HCT116 (cell line): ENCODE measurements at regions not wholly inside any gene's neighbourhood (a gene's known extent, or its start where the extent isn't known, plus 50 kb on each side); places are given as distances from the start of the nearest gene placed in this dataset.

Experiments used
- ATAC-seq: fragments of 200-7000 bp; cut with Tn5 transposase; 2 replicates; pipeline ENCODE4 v1.9.1; 2020; ENCODE audit warnings: mild to moderate bottlenecking, moderate library complexity
- BruUV-seq: library from RNA; stranded (reverse); fragments of 400-500 nt; replicated peaks from 2 replicates; lab custom pipeline; 2021; lab: Mats Ljungman, UMichigan
- CTCF ChIA-PET: fragments of 300-600 bp; sonication (Branson Sonifier 250); formaldehyde crosslinking; loops from one replicate; lab custom pipeline; 2021; ENCODE audit warnings: antibody characterized with exemption; lab: Charles Lee
- POLR2A ChIA-PET: fragments of 300-600, 350-600 bp; sonication (Branson Sonifier 250); formaldehyde crosslinking; loops from one replicate; lab custom pipeline; 2021; ENCODE audit warnings: antibody characterized with exemption; lab: Charles Lee
- RAD21 ChIA-PET, 2 experiments: fragments of 300-600 bp; sonication (Branson Sonifier 250); formaldehyde crosslinking; loops; one replicate each; lab custom pipeline; 2023; ENCODE audit warnings: low total read pairs in 2 of 2; ENCODE audit not compliant: uncharacterized antibody in 2 of 2, unreplicated experiment in 2 of 2, low non-redundant PET in 1 of 2; lab: Charles Lee
- DNase-seq: peaks from one replicate; pipeline ENCODE4 v3.0.0-alpha.2; 2010; ENCODE audit warnings: low read depth, low spot score
- H2AFZ ChIP-seq: fragments of 200-600 bp; shearing (Covaris generic), sonication (generic); 2 replicates; pipeline ENCODE4 v1.6.1; 2017; ENCODE audit warnings: low read depth, mixed run types, mixed read lengths, antibody characterized with exemption, low read length; ENCODE audit not compliant: poor library complexity, severe bottlenecking
- H3K27ac ChIP-seq: 2 replicates; pipeline ENCODE4 v1.5.1; 2012; ENCODE audit warnings: low read depth, low read length
- H3K27me3 ChIP-seq: fragments of 200-600 bp; sonication (generic); 2 replicates; pipeline ENCODE4 v1.6.1; 2016; ENCODE audit warnings: mixed run types, low read length, mixed read lengths; ENCODE audit not compliant: insufficient read depth
- H3K36me3 ChIP-seq, 2 experiments: fragments of 200-500 bp in 1 of 2; fragments of 200-600 bp in 1 of 2; sonication (Bioruptor generic) in 1 of 2; sonication (generic) in 1 of 2; 2 replicates each; pipeline versions ENCODE4 v1.5.1 to v1.6.1; 2014 to 2016; ENCODE audit warnings: low read length in 2 of 2, inconsistent platforms in 1 of 2, mixed read lengths in 1 of 2, mixed run types in 1 of 2; ENCODE audit not compliant: insufficient read depth in 2 of 2, control insufficient read depth in 1 of 2
- H3K4me1 ChIP-seq, 2 experiments: fragments of 200-600 bp in 1 of 2; sonication (generic) in 1 of 2; 2 replicates each; pipeline versions ENCODE4 v1.5.1 to v1.6.1; 2012 to 2017; ENCODE audit warnings: low read length in 2 of 2, inconsistent platforms in 1 of 2, mild to moderate bottlenecking in 1 of 2, mixed read lengths in 1 of 2, mixed run types in 1 of 2, moderate library complexity in 1 of 2; ENCODE audit not compliant: insufficient read depth in 2 of 2, control insufficient read depth in 1 of 2
- H3K4me2 ChIP-seq: fragments of 200-600 bp; sonication (generic); 2 replicates; pipeline ENCODE4 v1.6.1; 2017; ENCODE audit warnings: mixed run types, low read length, mixed read lengths
- H3K4me3 ChIP-seq, 2 experiments: fragments of 200-600 bp in 1 of 2; sonication (generic) in 1 of 2; replicated peaks in 1 of 2; 2 replicates each; pipeline ENCODE4 v1.5.1; 2011 to 2016; ENCODE audit warnings: low read length in 2 of 2, control low read depth in 1 of 2, low read depth in 1 of 2, mild to moderate bottlenecking in 1 of 2, mixed read lengths in 1 of 2, mixed run types in 1 of 2
- H3K79me2 ChIP-seq: fragments of 200-600 bp; sonication (generic); 2 replicates; pipeline ENCODE4 v1.6.1; 2017; ENCODE audit warnings: mild to moderate bottlenecking, mixed run types, low read length, moderate library complexity, mixed read lengths; ENCODE audit not compliant: insufficient read depth
- H3K9ac ChIP-seq: fragments of 200-600 bp; sonication (generic); 2 replicates; pipeline ENCODE4 v1.6.1; 2016; ENCODE audit warnings: low read length, mixed read lengths
- H3K9me2 ChIP-seq: fragments of 200-600 bp; sonication (generic), shearing (Covaris generic); 2 replicates; pipeline ENCODE4 v1.6.1; 2017; ENCODE audit warnings: mixed run types, mild to moderate bottlenecking, moderate library complexity; ENCODE audit not compliant: insufficient read depth
- H3K9me3 ChIP-seq, 2 experiments: fragments of 200-500 bp in 1 of 2; fragments of 200-600 bp in 1 of 2; sonication (Bioruptor generic) in 1 of 2; sonication (generic) in 1 of 2; 2 replicates each; pipeline ENCODE4 v1.6.1; 2014 to 2017; ENCODE audit warnings: low read length in 2 of 2, mixed read lengths in 2 of 2, inconsistent platforms in 1 of 2, low read depth in 1 of 2, mild to moderate bottlenecking in 1 of 2, mixed run types in 1 of 2, moderate library complexity in 1 of 2; ENCODE audit not compliant: control insufficient read depth in 1 of 2, insufficient read depth in 1 of 2
- H4K20me1 ChIP-seq: fragments of 200-600 bp; sonication (generic), shearing (Covaris generic); 2 replicates; pipeline ENCODE4 v1.6.1; 2017; ENCODE audit warnings: mixed run types, mild to moderate bottlenecking, moderate library complexity; ENCODE audit not compliant: insufficient read depth
- ATF3 ChIP-seq: IDR thresholded peaks from 2 replicates; pipeline ENCODE4 v1.6.1; 2012
- CBX3 ChIP-seq: IDR thresholded peaks from 2 replicates; pipeline ENCODE4 v1.6.1; 2012; ENCODE audit warnings: low read depth
- CEBPB ChIP-seq: IDR thresholded peaks from 2 replicates; pipeline ENCODE4 v1.6.1; 2012; ENCODE audit warnings: low read depth
- FOSL1 ChIP-seq: IDR thresholded peaks from 2 replicates; pipeline ENCODE4 v1.6.1; 2012; ENCODE audit warnings: low read depth
- JUND ChIP-seq: IDR thresholded peaks from 2 replicates; pipeline ENCODE4 v1.6.1; 2012
- RAD21 ChIP-seq: IDR thresholded peaks from 2 replicates; pipeline ENCODE4 v1.6.1; 2012; ENCODE audit warnings: low read depth, mild to moderate bottlenecking
- REST ChIP-seq: IDR thresholded peaks from 2 replicates; pipeline ENCODE4 v1.6.1; 2012; ENCODE audit warnings: low read depth
- YY1 ChIP-seq: IDR thresholded peaks from 2 replicates; pipeline ENCODE4 v1.6.1; 2011; ENCODE audit warnings: low read length, low read depth, moderate library complexity, mild to moderate bottlenecking; ENCODE audit not compliant: insufficient replicate concordance; ENCODE audit errors: extremely low read depth
- ZNF274 ChIP-seq: fragments of 200-500 bp; sonication (Bioruptor generic); IDR thresholded peaks from 2 replicates; pipeline ENCODE4 v1.6.1; 2014; ENCODE audit warnings: mild to moderate bottlenecking, low read depth, low read length, inconsistent platforms
- intact Hi-C: fragments of 100-400 bp; cut with micrococcal nuclease; formaldehyde crosslinking; loops from 2 replicates; pipeline ENCODE4 v1.10.0; 2022
- TF ChIP-seq, protein P1 (sequence below): IDR thresholded peaks from 2 replicates; pipeline ENCODE4 v1.6.1; 2012

- ATAC-seq (no peak), DNase-seq (no peak)
- POLR2A ChIA-PET = no interaction called here
- H3K4me3 ChIP-seq = no peak overlapping the region
- no peak for TF ChIP-seq FOSL1
- TF ChIP-seq REST = no peak
- TF ChIP-seq RAD21 = no peak
- TF ChIP-seq ZNF274 = no peak
- TF ChIP-seq, protein P1, sequence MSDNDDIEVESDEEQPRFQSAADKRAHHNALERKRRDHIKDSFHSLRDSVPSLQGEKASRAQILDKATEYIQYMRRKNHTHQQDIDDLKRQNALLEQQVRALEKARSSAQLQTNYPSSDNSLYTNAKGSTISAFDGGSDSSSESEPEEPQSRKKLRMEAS = no peak
- TF ChIP-seq YY1 = no peak
- no peak for TF ChIP-seq JUND
- no peak for TF ChIP-seq CBX3
- TF ChIP-seq CEBPB = no peak
- no peak for TF ChIP-seq ATF3
- no peaks in the 10 kb centered on the region for H3K36me3 ChIP-seq
- H3K27ac ChIP-seq = no peak overlapping the region
- H3K27me3 ChIP-seq = no peaks in the 10 kb centered on the region
- no peak overlapping the region for H3K9ac ChIP-seq
- no peaks in the 10 kb centered on the region for H3K9me2 ChIP-seq
- H3K9me3 ChIP-seq = no peaks in the 10 kb centered on the region
- H3K79me2 ChIP-seq = no peaks in the 10 kb centered on the region
- no peak overlapping the region for H3K4me2 ChIP-seq
- H4K20me1 ChIP-seq = no peaks in the 10 kb centered on the region
- intact Hi-C loops = no loop called here
- no TSS peak for BruUV-seq
- RAD21 ChIA-PET = no interaction called here
- CTCF ChIA-PET = no interaction called here
- H2AFZ ChIP-seq = no peak overlapping the region
- H3K4me1 ChIP-seq = no peaks in the 10 kb centered on the region
Observed at GRCh38 chr18:26631135-26631534, 82.8 kb upstream of the KCTD1 start.
